KMS-11 (cell line): ENCODE measurements at regions not wholly inside any gene's neighbourhood (a gene's known extent, or its start where the extent isn't known, plus 50 kb on each side); places are given as distances from the start of the nearest gene placed in this dataset.

Experiments used
- H2AFZ ChIP-seq: fragments of 200-600 bp; sonication (generic); 2 replicates; pipeline ENCODE4 v1.6.1; 2016; ENCODE audit warnings: antibody characterized with exemption, mixed run types, low read depth
- H3K27ac ChIP-seq: fragments of 200-600 bp; sonication (generic); 2 replicates; pipeline ENCODE4 v1.6.1; 2016; ENCODE audit warnings: mild to moderate bottlenecking, mixed run types
- H3K27me3 ChIP-seq: fragments of 200-600 bp; sonication (generic); 2 replicates; pipeline ENCODE4 v1.6.1; 2017; ENCODE audit warnings: mild to moderate bottlenecking, low read depth, mixed run types, moderate library complexity; ENCODE audit not compliant: insufficient read depth
- H3K36me3 ChIP-seq: fragments of 200-600 bp; sonication (generic); 2 replicates; pipeline ENCODE4 v1.6.1; 2017; ENCODE audit warnings: mild to moderate bottlenecking, mixed run types; ENCODE audit not compliant: insufficient read depth
- H3K4me1 ChIP-seq: fragments of 200-600 bp; sonication (generic); 2 replicates; pipeline ENCODE4 v1.6.1; 2016; ENCODE audit warnings: mild to moderate bottlenecking, low read depth, mixed run types; ENCODE audit not compliant: poor library complexity, severe bottlenecking
- H3K4me2 ChIP-seq: fragments of 200-600 bp; sonication (generic); 2 replicates; pipeline ENCODE4 v1.7.0; 2016; ENCODE audit warnings: mild to moderate bottlenecking, mixed run types
- H3K4me3 ChIP-seq: fragments of 200-600 bp; sonication (generic); IDR thresholded peaks from 2 replicates; pipeline ENCODE4 v1.6.1; 2017; ENCODE audit warnings: low read depth, low read length, mixed read lengths; ENCODE audit not compliant: insufficient read depth
- H3K79me2 ChIP-seq: fragments of 200-600 bp; sonication (generic); 2 replicates; pipeline ENCODE4 v1.6.1; 2016; ENCODE audit warnings: low read depth, mixed run types; ENCODE audit not compliant: insufficient read depth
- H3K9ac ChIP-seq: fragments of 200-600 bp; sonication (generic); 2 replicates; pipeline ENCODE4 v1.6.1; 2016; ENCODE audit warnings: mild to moderate bottlenecking, mixed run types
- H4K20me1 ChIP-seq: fragments of 200-600 bp; sonication (generic); 2 replicates; pipeline ENCODE4 v1.6.1; 2016; ENCODE audit warnings: mild to moderate bottlenecking, mixed run types; ENCODE audit not compliant: insufficient read depth
- CTCF ChIP-seq: fragments of 200-600 bp; sonication (generic); conservative IDR thresholded peaks from 2 replicates; pipeline ENCODE4 v1.6.1; 2017; ENCODE audit warnings: low read depth, mild to moderate bottlenecking, antibody characterized with exemption, low read length, moderate library complexity, mixed read lengths

- Histone ChIP-seq H3K27me3 (no peaks in the 10 kb centered on the region), H3K9ac (no peak overlapping the region), H3K79me2 (no peaks in the 10 kb centered on the region), H3K4me1 (no peaks in the 10 kb centered on the region), H4K20me1 (no peaks in the 10 kb centered on the region), H3K27ac (no peak overlapping the region), H2AFZ (no peak overlapping the region), H3K4me3 (no peak overlapping the region), H3K36me3 (no peaks in the 10 kb centered on the region), H3K4me2 (no peak overlapping the region)
- no peak for TF ChIP-seq CTCF
Observed at GRCh38 chr16:51328733-51329132, 177.7 kb upstream of the SALL1 start.

GRCh38 chr16:51327001-51327400, 175.9 kb upstream of the SALL1 start:
- no peak overlapping the region for H3K4me2 ChIP-seq
- no peak overlapping the region for H3K4me3 ChIP-seq
- H2AFZ ChIP-seq: no peak overlapping the region
- no peak overlapping the region for H3K9ac ChIP-seq
- H4K20me1 ChIP-seq: no peaks in the 10 kb centered on the region
- TF ChIP-seq CTCF: no peak
- no peaks in the 10 kb centered on the region for H3K36me3 ChIP-seq
- no peak overlapping the region for H3K27ac ChIP-seq
- no peaks in the 10 kb centered on the region for H3K4me1 ChIP-seq
- H3K79me2 ChIP-seq: no peaks in the 10 kb centered on the region
- H3K27me3 ChIP-seq: no peaks in the 10 kb centered on the region

GRCh38 chr16:51326131-51326856, 175.2 kb upstream of the SALL1 start:
- no peaks in the 10 kb centered on the region for H3K27me3 ChIP-seq
- no peaks in the 10 kb centered on the region for H3K36me3 ChIP-seq
- no peak overlapping the region for H3K9ac ChIP-seq
- no peak overlapping the region for H3K4me3 ChIP-seq
- no peak for TF ChIP-seq CTCF
- no peak overlapping the region for H3K4me2 ChIP-seq
- no peaks in the 10 kb centered on the region for H3K79me2 ChIP-seq
- no peaks in the 10 kb centered on the region for H3K4me1 ChIP-seq
- H3K27ac ChIP-seq: no peak overlapping the region
- H2AFZ ChIP-seq: no peak overlapping the region
- H4K20me1 ChIP-seq: no peaks in the 10 kb centered on the region

- Histone ChIP-seq H3K27ac (no peak overlapping the region), H3K79me2 (no peaks in the 10 kb centered on the region), H3K36me3 (no peaks in the 10 kb centered on the region), H3K4me2 (no peak overlapping the region), H3K4me1 (no peaks in the 10 kb centered on the region), H3K4me3 (no peak overlapping the region), H3K9ac (no peak overlapping the region), H4K20me1 (no peaks in the 10 kb centered on the region), H3K27me3 (no peaks in the 10 kb centered on the region), H2AFZ (no peak overlapping the region)
- TF ChIP-seq CTCF: no peak
Observed at GRCh38 chr16:51321251-51321650, 170.2 kb upstream of the SALL1 start.
